HEK293 (cell line): ENCODE measurements at regions not wholly inside any gene's neighbourhood (a gene's known extent, or its start where the extent isn't known, plus 50 kb on each side); places are given as distances from the start of the nearest gene placed in this dataset.

Experiments
- CTCF ChIA-PET: fragments of 350-600 bp; formaldehyde crosslinking; extraction: SDS; loops from one replicate; lab custom pipeline; 2021; ENCODE audit warnings: antibody characterized with exemption; lab: Yijun Ruan, JAX
- POLR2A ChIA-PET: fragments of 300-600 bp; formaldehyde crosslinking; extraction: SDS; loops from one replicate; lab custom pipeline; 2020; ENCODE audit warnings: antibody characterized with exemption, inconsistent platforms; lab: Yijun Ruan, JAX
- H3K27ac ChIP-seq: fragments of 200-500 bp; sonication (Bioruptor generic); 2 replicates; pipeline ENCODE4 v1.5.1; 2014; ENCODE audit warnings: low read depth, low read length, control low read depth, inconsistent platforms; ENCODE audit errors: extremely low read depth
- H3K36me3 ChIP-seq, 2 experiments: fragments of 200-500 bp in 1 of 2; sonication (Bioruptor generic) in 1 of 2; 1 replicate in 1 of 2; 2 replicates in 1 of 2; pipeline ENCODE4 v1.5.1; 2014 to 2017; ENCODE audit warnings: inconsistent platforms in 2 of 2, low read length in 2 of 2; ENCODE audit not compliant: control insufficient read depth in 2 of 2, insufficient read depth in 1 of 2
- H3K4me1 ChIP-seq: fragments of 200-500 bp; sonication (Bioruptor generic); 2 replicates; pipeline ENCODE4 v1.5.1; 2014; ENCODE audit warnings: mild to moderate bottlenecking, low read length, inconsistent platforms; ENCODE audit not compliant: control insufficient read depth, insufficient read depth
- H3K4me3 ChIP-seq: 2 replicates; pipeline ENCODE4 v1.5.1; 2011; ENCODE audit warnings: low read depth, mild to moderate bottlenecking, control low read depth, low read length, moderate library complexity
- H3K9me3 ChIP-seq: fragments of 200-500 bp; sonication (Bioruptor generic); 2 replicates; pipeline ENCODE4 v1.5.1; 2014; ENCODE audit warnings: low read depth, low read length, inconsistent platforms; ENCODE audit not compliant: control insufficient read depth, insufficient read depth
- FEZF1 ChIP-seq: fragments of 450-650 bp; formaldehyde crosslinking; IDR thresholded peaks from 2 replicates; pipeline ENCODE4 v1.5.1; 2016; ENCODE audit warnings: missing biosample characterization, missing genetic modification characterization
- GLIS1 ChIP-seq: fragments of 450-650 bp; formaldehyde crosslinking; IDR thresholded peaks from 2 replicates; pipeline ENCODE4 v1.5.1; 2016; ENCODE audit warnings: missing biosample characterization, missing genetic modification characterization
- SP3 ChIP-seq: fragments of 450-650 bp; formaldehyde crosslinking; IDR thresholded peaks from 2 replicates; pipeline ENCODE4 v1.5.1; 2016; ENCODE audit warnings: missing biosample characterization, missing genetic modification characterization
- ZBTB21 ChIP-seq: fragments of 450-650 bp; formaldehyde crosslinking; IDR thresholded peaks from 2 replicates; pipeline ENCODE4 v1.5.1; 2017; ENCODE audit warnings: missing biosample characterization, missing genetic modification characterization
- ZBTB44 ChIP-seq: fragments of 450-650 bp; IDR thresholded peaks from 2 replicates; pipeline ENCODE4 v1.5.1; 2018; ENCODE audit warnings: missing biosample characterization, mild to moderate bottlenecking, missing genetic modification characterization
- ZFP69B ChIP-seq: fragments of 450-650 bp; formaldehyde crosslinking; IDR thresholded peaks from 2 replicates; pipeline ENCODE4 v1.5.1; 2016; ENCODE audit warnings: missing biosample characterization, missing genetic modification characterization
- ZNF121 ChIP-seq: fragments of 450-650 bp; formaldehyde crosslinking; IDR thresholded peaks from 2 replicates; pipeline ENCODE4 v1.5.1; 2016; ENCODE audit warnings: missing biosample characterization, missing genetic modification characterization
- ZNF211 ChIP-seq: fragments of 450-650 bp; formaldehyde crosslinking; IDR thresholded peaks from 2 replicates; pipeline ENCODE4 v1.5.1; 2016; ENCODE audit warnings: low read depth, missing biosample characterization, missing genetic modification characterization
- ZNF280D ChIP-seq: fragments of 450-650 bp; formaldehyde crosslinking; IDR thresholded peaks from 2 replicates; pipeline ENCODE4 v1.5.1; 2016; ENCODE audit warnings: missing biosample characterization, missing genetic modification characterization
- ZNF335 ChIP-seq: fragments of 450-650 bp; formaldehyde crosslinking; conservative IDR thresholded peaks from 2 replicates; pipeline ENCODE4 v1.5.1; 2016; ENCODE audit warnings: missing biosample characterization, missing genetic modification characterization
- ZNF394 ChIP-seq: fragments of 450-650 bp; formaldehyde crosslinking; IDR thresholded peaks from 2 replicates; pipeline ENCODE4 v1.5.1; 2016; ENCODE audit warnings: missing biosample characterization, missing genetic modification characterization, mild to moderate bottlenecking, moderate library complexity, borderline replicate concordance
- ZNF433 ChIP-seq: fragments of 450-650 bp; formaldehyde crosslinking; IDR thresholded peaks from 2 replicates; pipeline ENCODE4 v1.5.1; 2016; ENCODE audit warnings: missing biosample characterization, missing genetic modification characterization, low read depth
- ZNF518A ChIP-seq: fragments of 450-650 bp; formaldehyde crosslinking; conservative IDR thresholded peaks from 2 replicates; pipeline ENCODE4 v1.5.1; 2016; ENCODE audit warnings: low read depth, missing biosample characterization, missing genetic modification characterization
- ZNF645 ChIP-seq: fragments of 450-650 bp; formaldehyde crosslinking; IDR thresholded peaks from 2 replicates; pipeline ENCODE4; 2016; ENCODE audit warnings: missing biosample characterization, missing genetic modification characterization
- ZNF768 ChIP-seq: fragments of 450-650 bp; formaldehyde crosslinking; IDR thresholded peaks from 2 replicates; pipeline ENCODE4 v1.5.1; 2018; ENCODE audit warnings: missing biosample characterization, mild to moderate bottlenecking, missing genetic modification characterization

GRCh38 chr4:42781315-42781714 is 111.2 kb upstream of the GRXCR1 start:
- no peaks in the 10 kb centered on the region for H3K4me1 ChIP-seq
- POLR2A ChIA-PET: no interaction called here
- no peak overlapping the region for H3K4me3 ChIP-seq
- CTCF ChIA-PET: no interaction called here
- H3K36me3 ChIP-seq: no peaks in the 10 kb centered on the region
- TF ChIP-seq ZNF518A (tag by site-specific recombination): no peak
- no peak for TF ChIP-seq ZBTB21 (tag by site-specific recombination)
- TF ChIP-seq ZNF211 (tag by site-specific recombination): no peak
- no peak for TF ChIP-seq ZNF394
- TF ChIP-seq ZNF768: no peak
- TF ChIP-seq, all 188 proteins: peak for 0
- Histone ChIP-seq H3K9me3 (no peaks in the 10 kb centered on the region), H3K27ac (no peak overlapping the region)

GRCh38 chr4:42778349-42778748 is 114.2 kb upstream of the GRXCR1 start:
- CTCF ChIA-PET: interaction anchor here (0.8 kb wide), 1 partner anchor 9 kb away, joined by 3 read pairs; no protein-coding TSS in a partner anchor
- POLR2A ChIA-PET: no interaction called here
- H3K9me3 ChIP-seq: no peaks in the 10 kb centered on the region
- no peak overlapping the region for H3K4me3 ChIP-seq
- H3K36me3 ChIP-seq: no peaks in the 10 kb centered on the region
- H3K27ac ChIP-seq: no peak overlapping the region
- H3K4me1 ChIP-seq: no peaks in the 10 kb centered on the region
- TF ChIP-seq SP3 (tag by site-specific recombination) (no peak), ZBTB44 (tag by site-specific recombination) (no peak)

GRCh38 chr4:42768125-42768748 is 111.3 kb upstream of the ATP8A1 start:
- Histone ChIP-seq H3K36me3 (no peaks in the 10 kb centered on the region), H3K9me3 (no peaks in the 10 kb centered on the region), H3K4me1 (no peaks in the 10 kb centered on the region), H3K27ac (no peak overlapping the region), H3K4me3 (no peak overlapping the region)
- ChIA-PET CTCF (interaction anchor here (0.6 to 0.7 kb wide), 3 partner anchors 10 to 514 kb away, joined by 3 read pairs; no protein-coding TSS in a partner anchor), POLR2A (no interaction called here)
- TF ChIP-seq ZFP69B: no peak
- TF ChIP-seq ZNF335 (tag by site-specific recombination): no peak
- no peak for TF ChIP-seq GLIS1 (tag by site-specific recombination)
- peak; percentile 22; the same call in 1 of the 2 replicates for TF ChIP-seq FEZF1

- H3K36me3 ChIP-seq: no peaks in the 10 kb centered on the region
- TF ChIP-seq ZFP69B (no peak), ZNF121 (tag by site-specific recombination) (no peak), ZNF645 (tag by site-specific recombination) (no peak), ZNF280D (no peak), ZNF433 (no peak)
- H3K9me3 ChIP-seq: no peaks in the 10 kb centered on the region
- no peak overlapping the region for H3K4me3 ChIP-seq
- CTCF ChIA-PET: interaction anchor here (0.6 to 0.7 kb wide), 4 partner anchors 10 to 515 kb away, joined by 3 to 10 read pairs (median 3); no protein-coding TSS in a partner anchor
- H3K27ac ChIP-seq: no peak overlapping the region
- POLR2A ChIA-PET: no interaction called here
- H3K4me1 ChIP-seq: no peaks in the 10 kb centered on the region
Measured at GRCh38 chr4:42767669-42768068, 110.8 kb upstream of the ATP8A1 start.
